ENCODE measurements at regions not wholly inside any gene's neighbourhood (a gene's known extent, or its start where the extent isn't known, plus 50 kb on each side); places are given as distances from the start of the nearest gene placed in this dataset.

DNA sequence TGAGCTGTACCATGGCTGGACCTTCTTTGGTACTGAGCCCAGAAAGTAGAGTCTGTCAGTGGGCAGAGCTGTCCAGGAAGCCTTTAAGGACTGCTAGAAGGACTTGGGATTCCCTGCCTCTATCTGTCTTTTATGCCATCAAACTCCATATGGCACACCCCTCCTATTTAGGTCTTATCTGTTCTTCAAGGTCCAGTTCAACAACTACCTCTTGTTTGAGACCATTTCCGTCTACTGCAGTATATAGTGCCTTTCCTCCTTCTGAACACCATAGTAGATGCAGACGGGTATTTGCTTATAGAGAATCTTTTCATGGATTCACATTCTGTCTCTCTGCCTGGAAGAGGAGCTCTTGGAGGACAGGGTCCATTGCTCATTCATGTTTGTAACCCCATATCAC, 146.1 kb upstream of the IL1RAPL2 start (continued):
- no peak for TF ChIP-seq EZH2 (IDR thresholded peaks at IDR 0.05; ENCODE audit: low read depth, low read length, severe bottlenecking)

DNA sequence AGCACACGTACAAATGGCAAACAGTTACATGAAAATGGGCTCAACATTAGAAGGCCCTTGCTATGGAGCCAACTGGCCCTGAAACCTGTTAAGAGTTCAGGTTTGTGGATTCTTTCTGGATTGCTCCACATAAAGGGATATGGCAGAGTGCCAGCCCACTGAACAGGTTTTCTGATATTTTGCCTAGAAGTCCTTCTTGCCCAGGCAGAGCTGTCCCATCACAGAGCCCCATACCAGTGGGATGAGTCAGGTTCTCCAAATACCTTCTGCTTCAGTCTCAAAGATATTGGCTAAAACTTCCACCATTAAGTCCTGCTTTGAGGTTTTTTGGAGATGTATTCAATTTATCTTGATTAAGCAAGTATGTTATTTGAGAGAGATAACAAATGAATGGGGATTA, 146.8 kb upstream of the IL1RAPL2 start:
- no peak overlapping the region for H3K14ac ChIP-seq (ENCODE audit: insufficient read length)
- H3K27ac ChIP-seq (ENCODE audit: low read depth, low read length) = no peak overlapping the region
- H4K91ac ChIP-seq (replicated peaks; ENCODE audit: insufficient read length, low read length) = no peak overlapping the region
- H3K18ac ChIP-seq (ENCODE audit: extremely low read depth, low read length) = no peak overlapping the region
- H2AK5ac ChIP-seq (ENCODE audit: low read depth, low read length) = no peak overlapping the region
- no peak for FAIRE-seq
- H3K79me2 ChIP-seq (ENCODE audit: control insufficient read depth in 1 of 2, insufficient read depth in 2 of 2, low read length in 2 of 2) = no peaks in the 10 kb centered on the region
- ChIA-PET POLR2A (ENCODE audit: partially characterized antibody) (no interaction called here), CTCF (ENCODE audit: partially characterized antibody) (no interaction called here)
- no peak for DNase-seq (ENCODE audit: low read depth in 1 of 2, low spot score in 2 of 2)
- no peak overlapping the region for H3K4me2 ChIP-seq (ENCODE audit: insufficient read depth in 1 of 2, low read depth in 2 of 2, low read length in 2 of 2)
- H3K23ac ChIP-seq (ENCODE audit: insufficient read length) = no peak overlapping the region
- H3K79me1 ChIP-seq (ENCODE audit: low read depth, low read length) = no peaks in the 10 kb centered on the region
- no peak overlapping the region for H2AFZ ChIP-seq (ENCODE audit: low read length)
- H3K27me3 ChIP-seq (replicated peaks in 1 of 4; ENCODE audit: control insufficient read depth in 3 of 4, extremely low read depth in 1 of 4, insufficient read depth in 3 of 4, low read length in 3 of 4) = no peaks in the 10 kb centered on the region
- H3K23me2 ChIP-seq (ENCODE audit: low read depth, low read length) = no peaks in the 10 kb centered on the region
- no peak overlapping the region for H2BK120ac ChIP-seq (replicated peaks; ENCODE audit: low read depth, low read length)
- TF ChIP-seq BACH1 (IDR thresholded peaks at IDR 0.05; ENCODE audit: low read length) (no peak), SUZ12 (IDR thresholded peaks at IDR 0.05; ENCODE audit: low read length) (no peak), SIX5 (IDR thresholded peaks at IDR 0.05; ENCODE audit: low read depth, low read length) (no peak), CBX8 (IDR thresholded peaks at IDR 0.05; ENCODE audit: borderline replicate concordance, low read depth, low read length) (no peak), RFX5 (IDR thresholded peaks at IDR 0.05; ENCODE audit: borderline replicate concordance, low read depth, low read length) (no peak), KDM4A (IDR thresholded peaks at IDR 0.05; ENCODE audit: low read depth, low read length, severe bottlenecking) (no peak), BRCA1 (IDR thresholded peaks at IDR 0.05; ENCODE audit: low read depth, low read length) (no peak), RAD21 (IDR thresholded peaks at IDR 0.05 in 1 of 2, conservative IDR thresholded peaks at IDR 0.05 in 1 of 2; ENCODE audit: low read depth in 2 of 2, low read length in 2 of 2) (no peak), SP2 (IDR thresholded peaks at IDR 0.05; ENCODE audit: low read length) (no peak)
- TF ChIP-seq, protein P1, sequence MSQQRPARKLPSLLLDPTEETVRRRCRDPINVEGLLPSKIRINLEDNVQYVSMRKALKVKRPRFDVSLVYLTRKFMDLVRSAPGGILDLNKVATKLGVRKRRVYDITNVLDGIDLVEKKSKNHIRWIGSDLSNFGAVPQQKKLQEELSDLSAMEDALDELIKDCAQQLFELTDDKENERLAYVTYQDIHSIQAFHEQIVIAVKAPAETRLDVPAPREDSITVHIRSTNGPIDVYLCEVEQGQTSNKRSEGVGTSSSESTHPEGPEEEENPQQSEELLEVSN (IDR thresholded peaks at IDR 0.05) = no peak
- H3K9me3 ChIP-seq (ENCODE audit: insufficient read depth in 2 of 2, low read depth in 1 of 2, low read length in 1 of 2) = no peaks in the 10 kb centered on the region
- 82% methylated on average over 1 of the region's 1 CpG; no CpG with 5 or more reads in 1 of the 2 experiments for WGBS, 2 experiments (ENCODE audit: extremely low coverage in 1 of 2, insufficient coverage in 1 of 2, insufficient read length in 1 of 2, insufficient replicate concordance in 2 of 2, low coverage in 1 of 2, low lambda C conversion rate in 2 of 2, missing lambda C conversion rate in 1 of 2)
- no peaks in the 10 kb centered on the region for H3K36me3 ChIP-seq (ENCODE audit: control insufficient read depth in 2 of 4, insufficient read depth in 4 of 4, low read length in 3 of 4)
- H3K9ac ChIP-seq (replicated peaks in 1 of 4; ENCODE audit: extremely low read depth in 1 of 4, low read depth in 3 of 4, low read length in 3 of 4) = no peak overlapping the region
- no peak overlapping the region for H2BK12ac ChIP-seq (ENCODE audit: low read depth, low read length)
- no peaks in the 10 kb centered on the region for H4K20me1 ChIP-seq (replicated peaks in 1 of 2; ENCODE audit: control insufficient read depth in 1 of 2, insufficient read depth in 2 of 2, low read length in 2 of 2)
- H3K4ac ChIP-seq (replicated peaks; ENCODE audit: insufficient read length, low read depth, low read length) = no peak overlapping the region
- no peak overlapping the region for H3K56ac ChIP-seq (replicated peaks; ENCODE audit: insufficient read length, low read depth, low read length)
- no peak overlapping the region for H2BK20ac ChIP-seq (ENCODE audit: low read length)
- H2BK5ac ChIP-seq (ENCODE audit: low read depth, low read length) = no peak overlapping the region
- H4K8ac ChIP-seq (ENCODE audit: extremely low read depth, insufficient read depth, low read length) = no peak overlapping the region
- no peak overlapping the region for H3K4me3 ChIP-seq (ENCODE audit: extremely low read depth in 1 of 4, insufficient read depth in 2 of 4, low read depth in 3 of 4, low read length in 4 of 4)
- H4K5ac ChIP-seq (ENCODE audit: insufficient read length, low read depth, low read length) = no peak overlapping the region
- no peaks in the 10 kb centered on the region for H3K4me1 ChIP-seq (replicated peaks in 1 of 4; ENCODE audit: control insufficient read depth in 3 of 4, insufficient read depth in 4 of 4, low read length in 3 of 4)
- no peak overlapping the region for H2BK15ac ChIP-seq (ENCODE audit: low read length)

All from H1 (cell line).